Activated T-cell treated with anti-CD3 and anti-CD28 coated beads, Interleukin-2, amount 50 U/mL, for 24 hours (primary cell): ENCODE measurements at regions not wholly inside any gene's neighbourhood (a gene's known extent, or its start where the extent isn't known, plus 50 kb on each side); places are given as distances from the start of the nearest gene placed in this dataset.
"Not testable (repeated sequence)": the region's sequence is repeated elsewhere in the genome, so short reads cannot be mapped to it uniquely, and the experiment has no call there.

ENCODE experiments used
- DNase-seq: peaks from one replicate; pipeline ENCODE4 v3.0.0-alpha.2; 2020
- H3K27ac Mint-ChIP-seq: 2 replicates; pipeline ENCODE4 v1.8.0; 2020; ENCODE audit warnings: mild to moderate bottlenecking, mixed read lengths
- H3K27me3 Mint-ChIP-seq: 2 replicates; pipeline ENCODE4 v1.8.0; 2020; ENCODE audit warnings: mixed read lengths
- H3K36me3 Mint-ChIP-seq: 2 replicates; pipeline ENCODE4 v1.8.0; 2020; ENCODE audit warnings: low read depth, mixed read lengths
- H3K4me1 Mint-ChIP-seq: 2 replicates; pipeline ENCODE4 v1.8.0; 2020; ENCODE audit warnings: low read depth, mixed read lengths
- H3K4me3 Mint-ChIP-seq: 2 replicates; pipeline ENCODE4 v1.8.0; 2020; ENCODE audit warnings: mild to moderate bottlenecking, moderate library complexity, mixed read lengths
- H3K9me3 Mint-ChIP-seq: 2 replicates; pipeline ENCODE4 v1.8.0; 2020; ENCODE audit warnings: mixed read lengths

DNA sequence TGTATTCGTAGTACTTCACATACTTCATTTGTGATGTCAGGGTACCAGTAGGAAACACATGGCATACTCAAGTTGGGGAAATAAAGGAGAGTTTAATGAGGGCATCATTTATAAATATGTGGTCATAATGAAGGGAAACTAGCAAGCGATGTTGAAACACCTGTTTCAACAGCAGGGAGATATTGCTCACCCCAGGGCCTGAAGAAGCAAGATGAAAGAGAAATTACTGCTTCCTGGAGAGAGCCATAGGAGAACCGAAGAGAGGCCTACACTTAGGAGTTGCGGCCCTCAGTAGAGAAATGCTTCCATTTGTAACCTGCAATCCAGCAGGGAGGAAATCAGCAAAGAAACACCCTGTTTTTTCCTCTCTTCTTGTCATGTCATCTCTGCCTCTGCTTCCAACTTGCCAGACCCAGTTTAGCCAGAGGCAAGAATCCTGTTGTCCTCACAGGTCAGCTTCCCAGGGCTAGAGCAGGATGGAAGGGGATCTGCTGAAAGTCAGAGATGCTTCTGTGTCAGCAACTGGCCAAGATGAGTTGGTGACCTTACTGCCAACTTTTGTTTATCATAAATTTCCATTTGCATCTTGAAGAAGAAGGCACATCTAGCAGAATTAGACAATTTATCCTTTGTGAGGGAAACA is 67.6 kb upstream of the TSPAN2 start:
- DNase-seq = no peak
- H3K27ac Mint-ChIP-seq = no peak overlapping the region
- H3K36me3 Mint-ChIP-seq = no peaks in the 10 kb centered on the region
- peaks cover 3% of the 10 kb centered on the region for H3K27me3 Mint-ChIP-seq
- H3K4me1 Mint-ChIP-seq = peaks cover 1% of the 10 kb centered on the region
- H3K4me3 Mint-ChIP-seq = no peak overlapping the region
- no peaks in the 10 kb centered on the region for H3K9me3 Mint-ChIP-seq

GRCh38 chr1:115153966-115154557 is 64.8 kb upstream of the TSPAN2 start:
- Mint-ChIP-seq H3K4me1 (no peaks in the 10 kb centered on the region), H3K36me3 (no peaks in the 10 kb centered on the region), H3K9me3 (no peaks in the 10 kb centered on the region), H3K27ac (no peak overlapping the region), H3K4me3 (no peak overlapping the region), H3K27me3 (no peaks in the 10 kb centered on the region)
- DNase-seq = no peak

- not testable (repeated sequence) for H3K36me3 Mint-ChIP-seq, H3K4me1 Mint-ChIP-seq, H3K27ac Mint-ChIP-seq, DNase-seq, H3K9me3 Mint-ChIP-seq
- Mint-ChIP-seq H3K4me3 (peak overlapping the region; percentile 41), H3K27me3 (peaks cover 45% of the 10 kb centered on the region)
These were observed 58.6 kb upstream of the TSPAN2 start for GRCh38 chr1:115147928-115148327.

- peaks cover 60% of the 10 kb centered on the region for H3K27me3 Mint-ChIP-seq
- DNase-seq = no peak
These were observed 55.9 kb upstream of the TSPAN2 start for GRCh38 chr1:115145226-115145625.

GRCh38 chr1:115144176-115144575 is 54.9 kb upstream of the TSPAN2 start:
- Mint-ChIP-seq H3K27ac (no peak overlapping the region), H3K9me3 (no peaks in the 10 kb centered on the region), H3K4me1 (peaks cover 6% of the 10 kb centered on the region), H3K4me3 (no peak overlapping the region), H3K27me3 (peaks cover 66% of the 10 kb centered on the region), H3K36me3 (no peaks in the 10 kb centered on the region)
- no peak for DNase-seq

More at GRCh38 chr1:115145226-115145625, 55.9 kb upstream of the TSPAN2 start:
- Mint-ChIP-seq H3K36me3 (no peaks in the 10 kb centered on the region), H3K27ac (no peak overlapping the region), H3K4me3 (no peak overlapping the region), H3K9me3 (no peaks in the 10 kb centered on the region), H3K4me1 (peaks cover 5% of the 10 kb centered on the region)

DNA sequence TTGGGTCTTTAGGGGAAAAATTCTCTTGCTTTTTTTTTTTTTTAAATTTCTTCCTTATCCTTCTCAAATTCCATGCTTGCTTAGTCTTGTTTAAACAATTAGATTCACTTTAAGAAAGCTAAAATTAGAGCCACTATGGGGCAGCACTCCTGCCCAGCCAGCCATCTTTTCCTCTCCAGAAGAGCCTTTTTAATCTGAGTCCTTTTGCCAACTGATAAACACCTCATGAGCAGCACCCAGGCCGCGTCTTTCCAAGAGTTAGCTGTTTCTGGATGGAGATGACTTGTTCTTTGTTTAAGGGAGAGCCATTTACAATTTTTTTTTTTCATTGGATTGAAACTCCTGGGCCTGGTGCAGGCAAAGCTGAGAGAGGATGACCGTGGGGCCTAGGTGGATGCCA is 53.3 kb upstream of the TSPAN2 start:
- no peak overlapping the region for H3K27ac Mint-ChIP-seq
- no peak overlapping the region for H3K4me3 Mint-ChIP-seq
- no peak for DNase-seq
- peaks cover 6% of the 10 kb centered on the region for H3K4me1 Mint-ChIP-seq
- no peaks in the 10 kb centered on the region for H3K9me3 Mint-ChIP-seq
- H3K36me3 Mint-ChIP-seq = no peaks in the 10 kb centered on the region
- H3K27me3 Mint-ChIP-seq = peaks cover 75% of the 10 kb centered on the region

DNA sequence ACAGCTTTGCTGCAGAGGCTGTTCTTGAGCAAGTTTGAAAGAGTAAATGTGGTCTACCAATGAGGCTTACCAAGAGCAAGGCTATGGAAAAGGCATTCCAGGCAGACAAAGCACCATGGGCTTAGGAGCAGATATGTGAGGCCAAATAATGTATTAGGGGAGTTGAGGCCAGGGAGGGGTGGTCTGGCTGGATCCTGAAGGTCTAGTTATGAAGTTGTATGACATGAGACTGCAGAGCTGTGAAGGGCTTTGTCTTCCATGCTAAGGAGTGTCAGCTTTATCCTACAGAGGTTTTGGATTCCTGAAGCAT is 51.8 kb upstream of the TSPAN2 start:
- DNase-seq = no peak
- H3K4me3 Mint-ChIP-seq = no peak overlapping the region
- peaks cover 62% of the 10 kb centered on the region for H3K27me3 Mint-ChIP-seq
- H3K36me3 Mint-ChIP-seq = no peaks in the 10 kb centered on the region
- peaks cover 4% of the 10 kb centered on the region for H3K4me1 Mint-ChIP-seq
- H3K27ac Mint-ChIP-seq = no peak overlapping the region
- H3K9me3 Mint-ChIP-seq = no peaks in the 10 kb centered on the region

DNA sequence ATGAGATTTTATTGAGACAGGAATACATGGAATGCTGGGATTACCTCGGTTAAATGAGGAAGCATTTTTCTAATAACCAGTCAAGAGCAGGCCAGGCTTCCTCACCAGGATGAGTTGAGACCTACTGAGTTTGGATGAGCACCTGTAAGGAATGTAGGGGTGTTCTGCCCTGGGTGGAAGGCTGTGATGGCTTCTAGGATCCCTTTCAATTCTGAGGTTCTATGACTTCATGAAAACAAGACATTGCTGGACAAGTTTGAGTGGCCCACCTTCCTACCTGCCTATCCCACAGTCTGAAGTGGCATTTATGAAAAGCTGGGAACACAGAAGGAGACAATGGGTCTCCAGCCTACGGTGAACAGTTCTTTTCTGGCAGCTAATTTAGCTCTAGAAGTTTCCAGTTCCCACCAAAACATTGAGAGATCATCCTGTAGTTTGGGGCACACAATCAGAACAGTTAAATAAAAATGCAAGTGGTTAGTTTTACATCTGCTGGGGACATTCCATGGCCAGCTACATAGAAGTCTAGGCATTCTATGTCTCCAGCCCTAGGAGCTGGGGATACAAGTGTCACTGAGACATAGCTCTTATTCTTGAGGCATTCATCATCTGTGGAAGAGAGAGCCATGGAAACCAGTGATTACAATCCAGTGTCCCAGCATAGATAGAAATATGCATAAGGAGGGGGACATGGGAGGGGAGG is 51.3 kb upstream of the TSPAN2 start:
- Mint-ChIP-seq H3K27ac (no peak overlapping the region), H3K9me3 (no peaks in the 10 kb centered on the region), H3K27me3 (peaks cover 56% of the 10 kb centered on the region), H3K36me3 (no peaks in the 10 kb centered on the region), H3K4me3 (no peak overlapping the region), H3K4me1 (peaks cover 4% of the 10 kb centered on the region)
- DNase-seq = no peak

- no peak overlapping the region for H3K4me3 Mint-ChIP-seq
These were observed 50.1 kb upstream of the TSPAN2 start for GRCh38 chr1:115139381-115139780.

More at GRCh38 chr1:115139381-115139780, 50.1 kb upstream of the TSPAN2 start:
- H3K9me3 Mint-ChIP-seq = no peaks in the 10 kb centered on the region
- no peak overlapping the region for H3K27ac Mint-ChIP-seq
- H3K27me3 Mint-ChIP-seq = peaks cover 46% of the 10 kb centered on the region
- no peak for DNase-seq
- no peaks in the 10 kb centered on the region for H3K36me3 Mint-ChIP-seq
- peaks cover 4% of the 10 kb centered on the region for H3K4me1 Mint-ChIP-seq
